ENCODE measurements at regions not wholly inside any gene's neighbourhood (a gene's known extent, or its start where the extent isn't known, plus 50 kb on each side); places are given as distances from the start of the nearest gene placed in this dataset.

- TF ChIP-seq USF2 (IDR thresholded peaks at IDR 0.05; ENCODE audit: low read length) = no peak
- TF ChIP-seq CHD2 (IDR thresholded peaks at IDR 0.05; ENCODE audit: low read length) = no peak
- no peak for TF ChIP-seq CEBPB (IDR thresholded peaks at IDR 0.05; ENCODE audit: low read depth, low read length)
- TF ChIP-seq CTCF (IDR thresholded peaks at IDR 0.05; ENCODE audit: control extremely low read depth in 1 of 3, insufficient read depth in 1 of 3, low read depth in 1 of 3, low read length in 3 of 3) = no peak
- no peak for TF ChIP-seq BRCA1 (IDR thresholded peaks at IDR 0.05; ENCODE audit: low read depth, low read length)
- TF ChIP-seq HDAC6 (IDR thresholded peaks at IDR 0.05; ENCODE audit: low read depth, low read length) = no peak
- no peak for TF ChIP-seq EP300 (IDR thresholded peaks at IDR 0.05; ENCODE audit: borderline replicate concordance in 1 of 2, low read depth in 2 of 2, low read length in 2 of 2)
- no peak for TF ChIP-seq EGR1 (IDR thresholded peaks at IDR 0.05; ENCODE audit: borderline replicate concordance, low read depth, low read length)
- no peak for TF ChIP-seq GABPA (IDR thresholded peaks at IDR 0.05; ENCODE audit: borderline replicate concordance, insufficient read depth, low read length)
These were observed 1351.5 kb downstream of the ZPLD1 start for GRCh38 chr3:103786296-103786695.
